ENCODE measurements at regions not wholly inside any gene's neighbourhood (a gene's known extent, or its start where the extent isn't known, plus 50 kb on each side); places are given as distances from the start of the nearest gene placed in this dataset.

DNA sequence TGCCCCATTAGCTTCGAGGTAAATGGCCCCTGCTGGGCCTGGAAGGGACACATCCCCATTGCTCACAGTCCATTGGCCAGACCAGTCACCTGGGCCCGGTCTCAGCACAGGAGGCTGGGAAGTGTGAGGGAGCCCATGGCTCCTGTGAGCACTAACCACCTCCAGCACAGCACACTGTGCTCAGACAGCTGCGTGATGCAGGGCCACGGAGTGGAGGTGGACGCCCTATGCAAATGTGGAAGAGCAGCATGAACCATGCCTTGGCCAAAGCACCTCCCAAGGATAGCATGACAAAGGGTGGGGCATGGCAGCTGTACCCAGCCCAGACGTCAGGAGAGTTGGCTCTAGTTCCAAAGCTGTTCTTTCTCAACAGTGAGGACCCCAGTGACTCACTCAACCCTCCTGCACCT is 120.1 kb upstream of the ZMIZ1 start:
- DNase-seq (ENCODE audit: extremely low read depth, low read depth) = no peak
- no peak overlapping the region for H3K4me3 ChIP-seq (replicated peaks; ENCODE audit: low read depth, low read length)
- TF ChIP-seq, protein P1, sequence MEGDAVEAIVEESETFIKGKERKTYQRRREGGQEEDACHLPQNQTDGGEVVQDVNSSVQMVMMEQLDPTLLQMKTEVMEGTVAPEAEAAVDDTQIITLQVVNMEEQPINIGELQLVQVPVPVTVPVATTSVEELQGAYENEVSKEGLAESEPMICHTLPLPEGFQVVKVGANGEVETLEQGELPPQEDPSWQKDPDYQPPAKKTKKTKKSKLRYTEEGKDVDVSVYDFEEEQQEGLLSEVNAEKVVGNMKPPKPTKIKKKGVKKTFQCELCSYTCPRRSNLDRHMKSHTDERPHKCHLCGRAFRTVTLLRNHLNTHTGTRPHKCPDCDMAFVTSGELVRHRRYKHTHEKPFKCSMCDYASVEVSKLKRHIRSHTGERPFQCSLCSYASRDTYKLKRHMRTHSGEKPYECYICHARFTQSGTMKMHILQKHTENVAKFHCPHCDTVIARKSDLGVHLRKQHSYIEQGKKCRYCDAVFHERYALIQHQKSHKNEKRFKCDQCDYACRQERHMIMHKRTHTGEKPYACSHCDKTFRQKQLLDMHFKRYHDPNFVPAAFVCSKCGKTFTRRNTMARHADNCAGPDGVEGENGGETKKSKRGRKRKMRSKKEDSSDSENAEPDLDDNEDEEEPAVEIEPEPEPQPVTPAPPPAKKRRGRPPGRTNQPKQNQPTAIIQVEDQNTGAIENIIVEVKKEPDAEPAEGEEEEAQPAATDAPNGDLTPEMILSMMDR (IDR thresholded peaks at IDR 0.05; ENCODE audit: low read depth, low read length, missing control alignments) = no peak

GRCh38 chr10:78950656-78951587 is 117.8 kb upstream of the ZMIZ1 start:
- DNase-seq (ENCODE audit: extremely low read depth, low read depth) = no peak
- no peak overlapping the region for H3K4me3 ChIP-seq (replicated peaks; ENCODE audit: low read depth, low read length)
- TF ChIP-seq, protein P1 (IDR thresholded peaks at IDR 0.05; ENCODE audit: low read depth, low read length, missing control alignments) = no peak

- DNase-seq (ENCODE audit: extremely low read depth, low read depth) = no peak
- no peak overlapping the region for H3K4me3 ChIP-seq (replicated peaks; ENCODE audit: low read depth, low read length)
- TF ChIP-seq, protein P1 (IDR thresholded peaks at IDR 0.05; ENCODE audit: low read depth, low read length, missing control alignments) = no peak
Observed at GRCh38 chr10:78952030-78952429, 116.7 kb upstream of the ZMIZ1 start.

DNA sequence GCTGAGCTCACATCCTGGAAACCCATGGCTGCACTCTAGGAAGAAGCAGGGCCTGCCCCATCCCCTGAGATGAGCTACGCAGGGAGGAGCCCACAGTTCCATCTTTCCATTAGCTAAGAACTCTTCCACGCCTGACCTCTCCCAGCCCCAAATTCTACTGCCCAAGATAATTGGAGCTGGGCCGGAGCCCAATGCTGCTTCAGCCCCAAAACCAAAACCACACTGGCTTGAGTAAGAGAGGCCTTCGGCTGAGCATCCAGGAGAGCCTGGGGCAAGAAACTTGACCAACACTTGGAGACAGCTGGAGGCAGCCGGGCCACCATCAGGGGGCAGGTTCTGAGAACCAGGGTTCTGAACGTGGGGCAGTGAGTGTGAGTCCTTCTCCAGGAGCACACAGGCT is 116.1 kb upstream of the ZMIZ1 start:
- DNase-seq (ENCODE audit: extremely low read depth, low read depth) = peak; percentile 22
- TF ChIP-seq, protein P1 (IDR thresholded peaks at IDR 0.05; ENCODE audit: low read depth, low read length, missing control alignments) = peak; percentile 20
- H3K4me3 ChIP-seq (replicated peaks; ENCODE audit: low read depth, low read length) = no peak overlapping the region

GRCh38 chr10:78953113-78953798 is 115.5 kb upstream of the ZMIZ1 start:
- peak; percentile 40 for DNase-seq (ENCODE audit: extremely low read depth, low read depth)
- TF ChIP-seq, protein P1 (IDR thresholded peaks at IDR 0.05; ENCODE audit: low read depth, low read length, missing control alignments) = no peak
- H3K4me3 ChIP-seq (replicated peaks; ENCODE audit: low read depth, low read length) = no peak overlapping the region

DNA sequence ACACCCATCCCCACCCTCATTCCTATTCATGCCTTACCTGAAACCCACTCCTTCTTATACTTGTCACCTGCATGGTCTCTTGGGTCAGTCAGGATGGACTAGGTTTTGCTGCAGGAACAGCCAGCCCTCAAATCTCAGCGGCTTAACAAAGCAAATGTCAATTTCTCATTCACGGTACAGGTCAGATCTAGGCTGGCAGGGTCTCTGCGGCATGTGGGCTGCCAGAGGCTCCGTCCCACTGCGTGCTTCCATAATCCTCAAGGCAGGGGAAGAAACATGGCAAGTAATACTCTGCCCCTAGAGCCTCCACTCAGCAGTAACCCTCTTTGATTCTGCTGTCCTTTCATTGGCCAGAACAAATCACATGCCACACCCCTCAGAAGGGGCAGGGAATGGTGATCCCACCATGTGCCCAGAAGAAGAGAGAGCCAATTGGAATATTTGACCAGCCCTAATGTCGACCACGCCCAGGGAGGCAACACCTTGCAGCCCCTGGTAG is 114.9 kb upstream of the ZMIZ1 start:
- no peak overlapping the region for H3K4me3 ChIP-seq (replicated peaks; ENCODE audit: low read depth, low read length)
- TF ChIP-seq, protein P1 (IDR thresholded peaks at IDR 0.05; ENCODE audit: low read depth, low read length, missing control alignments) = no peak
- DNase-seq (ENCODE audit: extremely low read depth, low read depth) = no peak
